H9 (cell line): ENCODE measurements at regions not wholly inside any gene's neighbourhood (a gene's known extent, or its start where the extent isn't known, plus 50 kb on each side); places are given as distances from the start of the nearest gene placed in this dataset.

Experiments
- DNase-seq: peaks from one replicate; pipeline ENCODE4 v3.0.0-alpha.2; 2017
- H2AFZ ChIP-seq: one replicate; pipeline ENCODE4 v1.6.1; 2013; ENCODE audit warnings: mild to moderate bottlenecking, low read length, control low read depth, moderate library complexity
- H2AK5ac ChIP-seq: 2 replicates; pipeline ENCODE4 v1.6.1; 2013; ENCODE audit warnings: low read length, control low read depth, mixed read lengths; ENCODE audit not compliant: insufficient read length
- H2BK120ac ChIP-seq: one replicate; pipeline ENCODE4 v1.6.1; 2013; ENCODE audit warnings: low read depth, mild to moderate bottlenecking, low read length, control low read depth, inconsistent platforms; ENCODE audit not compliant: poor library complexity, severe bottlenecking
- H2BK12ac ChIP-seq: 2 replicates; pipeline ENCODE4 v1.6.1; 2013; ENCODE audit warnings: low read length, control low read depth, mixed read lengths, low read depth; ENCODE audit not compliant: insufficient read length
- H2BK15ac ChIP-seq: 2 replicates; pipeline ENCODE4 v1.6.1; 2013; ENCODE audit warnings: low read depth, low read length, control low read depth
- H2BK20ac ChIP-seq: one replicate; pipeline ENCODE4 v1.6.1; 2013; ENCODE audit warnings: low read depth, mild to moderate bottlenecking, low read length, control low read depth, inconsistent platforms; ENCODE audit not compliant: poor library complexity, severe bottlenecking
- H2BK5ac ChIP-seq: 2 replicates; pipeline ENCODE4 v1.6.1; 2013; ENCODE audit warnings: low read length, control low read depth, mixed read lengths; ENCODE audit not compliant: insufficient read length
- H3K14ac ChIP-seq: 2 replicates; pipeline ENCODE4 v1.6.1; 2013; ENCODE audit warnings: low read length, control low read depth; ENCODE audit not compliant: insufficient read depth
- H3K18ac ChIP-seq: 2 replicates; pipeline ENCODE4 v1.6.1; 2013; ENCODE audit warnings: low read depth, mild to moderate bottlenecking, mixed read lengths, low read length, control low read depth; ENCODE audit not compliant: insufficient read length
- H3K23ac ChIP-seq: 2 replicates; pipeline ENCODE4 v1.6.1; 2013; ENCODE audit warnings: low read length, control low read depth, mixed read lengths, low read depth; ENCODE audit not compliant: insufficient read length
- H3K23me2 ChIP-seq: 2 replicates; pipeline ENCODE4 v1.6.1; 2013; ENCODE audit warnings: low read depth, mild to moderate bottlenecking, mixed read lengths, low read length, control low read depth; ENCODE audit not compliant: insufficient read length, poor library complexity, severe bottlenecking
- H3K27ac ChIP-seq: 2 replicates; pipeline ENCODE4 v1.5.1; 2013; ENCODE audit warnings: low read length, control low read depth, mixed read lengths, low read depth; ENCODE audit not compliant: insufficient read length
- H3K27me3 ChIP-seq: 2 replicates; pipeline ENCODE4 v1.6.1; 2013; ENCODE audit warnings: low read length, control low read depth, inconsistent platforms; ENCODE audit not compliant: insufficient read depth
- H3K4ac ChIP-seq: 2 replicates; pipeline ENCODE4 v1.6.1; 2013; ENCODE audit warnings: low read depth, mild to moderate bottlenecking, control low read depth, inconsistent platforms, low read length, moderate library complexity
- H3K4me1 ChIP-seq: 2 replicates; pipeline ENCODE4 v1.6.1; 2013; ENCODE audit warnings: low read length, control low read depth, inconsistent platforms; ENCODE audit not compliant: insufficient read depth
- H3K4me2 ChIP-seq: 2 replicates; pipeline ENCODE4 v1.6.1; 2013; ENCODE audit warnings: low read length, control low read depth, mixed read lengths; ENCODE audit not compliant: insufficient read length, insufficient read depth
- H3K56ac ChIP-seq: 2 replicates; pipeline ENCODE4 v1.6.1; 2013; ENCODE audit warnings: low read depth, mild to moderate bottlenecking, mixed read lengths, low read length, control low read depth; ENCODE audit not compliant: insufficient read length
- H3K79me1 ChIP-seq: 2 replicates; pipeline ENCODE4 v1.6.1; 2013; ENCODE audit warnings: low read depth, mild to moderate bottlenecking, moderate library complexity, low read length, control low read depth, inconsistent platforms; ENCODE audit not compliant: insufficient read depth, poor library complexity, severe bottlenecking
- H3K79me2 ChIP-seq: 2 replicates; pipeline ENCODE4 v1.6.1; 2013; ENCODE audit warnings: low read length, control low read depth, inconsistent platforms; ENCODE audit not compliant: insufficient read depth
- H3K9ac ChIP-seq: 2 replicates; pipeline ENCODE4 v1.6.1; 2013; ENCODE audit warnings: low read length, control low read depth, mixed read lengths; ENCODE audit not compliant: insufficient read length; ENCODE audit errors: extremely low read depth
- H3K9me3 ChIP-seq: one replicate; pipeline ENCODE4 v1.6.1; 2013; ENCODE audit warnings: low read depth, low read length, inconsistent platforms; ENCODE audit not compliant: control insufficient read depth
- H3T11ph ChIP-seq: one replicate; pipeline ENCODE4 v1.6.1; 2013; ENCODE audit warnings: mild to moderate bottlenecking, low read length, control low read depth, inconsistent platforms
- H4K20me1 ChIP-seq: one replicate; pipeline ENCODE4 v1.6.1; 2013; ENCODE audit not compliant: control insufficient read depth, insufficient read length, insufficient read depth
- H4K5ac ChIP-seq: 2 replicates; pipeline ENCODE4 v1.6.1; 2013; ENCODE audit warnings: low read depth, mild to moderate bottlenecking, mixed read lengths, low read length, control low read depth; ENCODE audit not compliant: insufficient read length
- H4K8ac ChIP-seq: replicated peaks from 2 replicates; pipeline ENCODE4 v1.6.1; 2013; ENCODE audit warnings: low read length, control low read depth, mixed read lengths, low read depth; ENCODE audit not compliant: insufficient read length
- H4K91ac ChIP-seq: 2 replicates; pipeline ENCODE4 v1.6.1; 2013; ENCODE audit warnings: low read depth, mild to moderate bottlenecking, moderate library complexity, mixed read lengths, low read length, control low read depth; ENCODE audit not compliant: insufficient read length
- H3K27ac Mint-ChIP-seq, 3 experiments: 2 replicates in 2 of 3; 3 replicates in 1 of 3; pipeline ENCODE4 v1.8.0; 2020 to 2021; ENCODE audit warnings: mixed read lengths in 3 of 3, mild to moderate bottlenecking in 1 of 3, moderate library complexity in 1 of 3
- H3K27me3 Mint-ChIP-seq: 2 replicates; pipeline ENCODE4 v1.8.0; 2021; ENCODE audit warnings: low read depth, mild to moderate bottlenecking, moderate library complexity, mixed read lengths
- H3K36me3 Mint-ChIP-seq, 3 experiments: 2 replicates in 2 of 3; 3 replicates in 1 of 3; pipeline ENCODE4 v1.8.0; 2020 to 2021; ENCODE audit warnings: low read depth in 3 of 3, mixed read lengths in 3 of 3; ENCODE audit not compliant: insufficient read depth in 1 of 3
- H3K4me1 Mint-ChIP-seq, 2 experiments: 2 replicates each; pipeline ENCODE4 v1.8.0; 2020; ENCODE audit warnings: mixed read lengths in 2 of 2
- H3K4me3 Mint-ChIP-seq, 2 experiments: 2 replicates in 1 of 2; 3 replicates in 1 of 2; pipeline ENCODE4 v1.8.0; 2020 to 2021; ENCODE audit warnings: mild to moderate bottlenecking in 2 of 2, mixed read lengths in 2 of 2, moderate library complexity in 1 of 2
- H3K9me3 Mint-ChIP-seq, 2 experiments: 2 replicates in 1 of 2; 3 replicates in 1 of 2; pipeline ENCODE4 v1.8.0; 2020; ENCODE audit warnings: mild to moderate bottlenecking in 2 of 2, mixed read lengths in 2 of 2, moderate library complexity in 1 of 2
- TF ChIP-seq, protein P1 (sequence below): fragments of 200-600 bp; sonication (generic); conservative IDR thresholded peaks from 3 replicates; pipeline ENCODE4 v1.8.0; 2021; ENCODE audit warnings: antibody characterized with exemption, mild to moderate bottlenecking

DNA sequence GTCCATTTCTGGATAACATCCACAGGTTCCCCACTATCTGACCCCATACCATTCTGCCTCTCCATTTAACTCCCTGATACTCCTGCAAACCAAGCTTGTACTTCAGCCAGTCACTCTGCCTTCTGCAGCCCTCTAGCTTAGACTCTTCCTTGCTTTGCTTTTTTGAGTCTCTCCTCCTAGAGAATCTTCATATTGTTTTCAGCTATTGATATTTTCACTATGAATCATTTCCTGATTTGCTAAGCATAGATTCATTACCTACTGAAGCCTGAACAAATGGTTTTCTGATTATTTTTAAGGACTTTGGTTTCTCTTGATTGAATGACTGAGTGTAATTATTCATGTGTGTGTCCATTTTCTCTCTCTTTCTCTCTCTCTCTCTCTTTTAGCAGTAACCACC, 2102.3 kb upstream of the CELF4 start:
- Histone ChIP-seq H2BK12ac (no peak overlapping the region), H4K5ac (no peak overlapping the region), H3K4ac (no peak overlapping the region), H4K8ac (no peak overlapping the region), H4K91ac (no peak overlapping the region), H2AK5ac (no peak overlapping the region), H3K27ac (no peak overlapping the region), H3K27me3 (no peaks in the 10 kb centered on the region), H3T11ph (no peak overlapping the region), H3K14ac (no peak overlapping the region), H3K4me1 (no peaks in the 10 kb centered on the region), H2BK15ac (no peak overlapping the region), H3K23ac (no peak overlapping the region), H3K18ac (no peak overlapping the region), H2BK20ac (no peak overlapping the region), H2BK120ac (no peak overlapping the region), H3K56ac (no peak overlapping the region), H3K79me1 (no peaks in the 10 kb centered on the region), H3K4me2 (no peak overlapping the region), H2AFZ (no peak overlapping the region), H3K79me2 (no peaks in the 10 kb centered on the region; the same call in 1 of the 2 replicates), H4K20me1 (no peaks in the 10 kb centered on the region), H3K9me3 (no peaks in the 10 kb centered on the region), H3K9ac (no peak overlapping the region), H2BK5ac (no peak overlapping the region), H3K23me2 (no peaks in the 10 kb centered on the region)
- TF ChIP-seq, protein P1, sequence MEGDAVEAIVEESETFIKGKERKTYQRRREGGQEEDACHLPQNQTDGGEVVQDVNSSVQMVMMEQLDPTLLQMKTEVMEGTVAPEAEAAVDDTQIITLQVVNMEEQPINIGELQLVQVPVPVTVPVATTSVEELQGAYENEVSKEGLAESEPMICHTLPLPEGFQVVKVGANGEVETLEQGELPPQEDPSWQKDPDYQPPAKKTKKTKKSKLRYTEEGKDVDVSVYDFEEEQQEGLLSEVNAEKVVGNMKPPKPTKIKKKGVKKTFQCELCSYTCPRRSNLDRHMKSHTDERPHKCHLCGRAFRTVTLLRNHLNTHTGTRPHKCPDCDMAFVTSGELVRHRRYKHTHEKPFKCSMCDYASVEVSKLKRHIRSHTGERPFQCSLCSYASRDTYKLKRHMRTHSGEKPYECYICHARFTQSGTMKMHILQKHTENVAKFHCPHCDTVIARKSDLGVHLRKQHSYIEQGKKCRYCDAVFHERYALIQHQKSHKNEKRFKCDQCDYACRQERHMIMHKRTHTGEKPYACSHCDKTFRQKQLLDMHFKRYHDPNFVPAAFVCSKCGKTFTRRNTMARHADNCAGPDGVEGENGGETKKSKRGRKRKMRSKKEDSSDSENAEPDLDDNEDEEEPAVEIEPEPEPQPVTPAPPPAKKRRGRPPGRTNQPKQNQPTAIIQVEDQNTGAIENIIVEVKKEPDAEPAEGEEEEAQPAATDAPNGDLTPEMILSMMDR = no peak
- Mint-ChIP-seq H3K36me3 (no peaks in the 10 kb centered on the region), H3K27ac (no peak overlapping the region), H3K4me1 (no peaks in the 10 kb centered on the region), H3K27me3 (no peaks in the 10 kb centered on the region), H3K4me3 (no peak overlapping the region), H3K9me3 (no peaks in the 10 kb centered on the region)
- DNase-seq = no peak
